HepG2 (cell line): ENCODE measurements at regions not wholly inside any gene's neighbourhood (a gene's known extent, or its start where the extent isn't known, plus 50 kb on each side); places are given as distances from the start of the nearest gene placed in this dataset.

Experiments used
- CREM ChIP-seq, 2 experiments: sonication (generic) in 1 of 2; formaldehyde crosslinking in 1 of 2; IDR thresholded peaks; 2 replicates each; pipeline versions ENCODE4 v1.4.0 to v1.6.1; 2016 to 2020; ENCODE audit warnings: antibody characterized with exemption in 1 of 2, mild to moderate bottlenecking in 1 of 2, missing genetic modification reagents in 1 of 2
- FOXJ3 ChIP-seq: sonication (generic); formaldehyde crosslinking; IDR thresholded peaks from 2 replicates; pipeline ENCODE4 v1.4.0; 2020; ENCODE audit warnings: missing genetic modification reagents, mild to moderate bottlenecking, borderline replicate concordance
- HCFC1 ChIP-seq: fragments of 150-350 bp; IDR thresholded peaks from 2 replicates; pipeline ENCODE4 v1.6.1; 2014; ENCODE audit warnings: low read depth, low read length
- IKZF1 ChIP-seq: fragments of 450-650 bp; IDR thresholded peaks from 2 replicates; pipeline ENCODE4 v1.7.1; 2016
- MIXL1 ChIP-seq: IDR thresholded peaks from 2 replicates; pipeline ENCODE4 v1.6.1; 2016
- NBN ChIP-seq: fragments of 450-650 bp; conservative IDR thresholded peaks from 2 replicates; pipeline ENCODE4 v1.6.1; 2017
- POLR2A ChIP-seq, 2 experiments: IDR thresholded peaks; 2 replicates each; pipeline ENCODE4 v1.6.1; 2011; ENCODE audit warnings: low read depth in 2 of 2, low read length in 2 of 2, mild to moderate bottlenecking in 1 of 2, moderate library complexity in 1 of 2; ENCODE audit not compliant: insufficient read depth in 1 of 2
- RELA ChIP-seq: sonication (generic); formaldehyde crosslinking; IDR thresholded peaks from 2 replicates; pipeline ENCODE4 v1.4.0; 2020; ENCODE audit warnings: missing genetic modification reagents
- ZNF567 ChIP-seq: sonication (generic); formaldehyde crosslinking; IDR thresholded peaks from 2 replicates; pipeline ENCODE4 v1.8.1; 2023; ENCODE audit warnings: mild to moderate bottlenecking, missing genetic modification reagents, borderline replicate concordance
- TF ChIP-seq, protein P1 (sequence below): sonication (generic); formaldehyde crosslinking; IDR thresholded peaks from 2 replicates; pipeline ENCODE4 v1.4.0; 2020; ENCODE audit warnings: missing genetic modification reagents, borderline replicate concordance
- TF ChIP-seq, protein P2 (sequence below): sonication (generic); formaldehyde crosslinking; IDR thresholded peaks from 2 replicates; pipeline ENCODE4 v1.5.0; 2020; ENCODE audit warnings: mild to moderate bottlenecking, missing genetic modification reagents, moderate library complexity

DNA sequence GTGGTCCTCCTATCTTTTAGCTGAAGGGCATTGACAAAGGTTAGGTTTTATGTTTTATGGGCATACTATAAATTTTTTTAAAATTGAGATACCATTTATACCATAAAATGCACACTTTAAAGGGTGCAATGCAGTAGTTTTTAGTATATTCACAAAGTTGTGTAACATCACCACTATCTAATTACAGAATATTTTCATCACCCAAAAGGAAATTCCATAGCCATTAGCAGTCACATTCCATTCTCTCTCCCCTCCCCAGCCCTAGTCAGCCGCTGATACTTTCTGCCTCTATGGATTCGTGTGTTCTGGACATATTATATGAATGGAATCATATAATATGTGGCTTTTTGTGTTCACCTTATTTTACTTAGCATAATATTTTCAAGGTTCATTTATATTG, 135.8 kb upstream of the B3GALT2 start:
- TF ChIP-seq HCFC1 (no peak), IKZF1 (no peak), ZNF567 (CRISPR knock-in tag) (no peak), MIXL1 (CRISPR knock-in tag) (no peak), POLR2A (IDR thresholded peaks at IDR 0.05; ENCODE audit: insufficient read depth in 1 of 2, low read depth in 2 of 2, low read length in 2 of 2) (no peak), RELA (CRISPR knock-in tag) (no peak), CREM (IDR thresholded peaks at IDR 0.05) (no peak), CREM (CRISPR knock-in tag; IDR thresholded peaks at IDR 0.05) (no peak), FOXJ3 (CRISPR knock-in tag) (no peak), NBN (no peak)
- TF ChIP-seq, protein P1, sequence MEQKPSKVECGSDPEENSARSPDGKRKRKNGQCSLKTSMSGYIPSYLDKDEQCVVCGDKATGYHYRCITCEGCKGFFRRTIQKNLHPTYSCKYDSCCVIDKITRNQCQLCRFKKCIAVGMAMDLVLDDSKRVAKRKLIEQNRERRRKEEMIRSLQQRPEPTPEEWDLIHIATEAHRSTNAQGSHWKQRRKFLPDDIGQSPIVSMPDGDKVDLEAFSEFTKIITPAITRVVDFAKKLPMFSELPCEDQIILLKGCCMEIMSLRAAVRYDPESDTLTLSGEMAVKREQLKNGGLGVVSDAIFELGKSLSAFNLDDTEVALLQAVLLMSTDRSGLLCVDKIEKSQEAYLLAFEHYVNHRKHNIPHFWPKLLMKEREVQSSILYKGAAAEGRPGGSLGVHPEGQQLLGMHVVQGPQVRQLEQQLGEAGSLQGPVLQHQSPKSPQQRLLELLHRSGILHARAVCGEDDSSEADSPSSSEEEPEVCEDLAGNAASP = no peak
- TF ChIP-seq, protein P2, sequence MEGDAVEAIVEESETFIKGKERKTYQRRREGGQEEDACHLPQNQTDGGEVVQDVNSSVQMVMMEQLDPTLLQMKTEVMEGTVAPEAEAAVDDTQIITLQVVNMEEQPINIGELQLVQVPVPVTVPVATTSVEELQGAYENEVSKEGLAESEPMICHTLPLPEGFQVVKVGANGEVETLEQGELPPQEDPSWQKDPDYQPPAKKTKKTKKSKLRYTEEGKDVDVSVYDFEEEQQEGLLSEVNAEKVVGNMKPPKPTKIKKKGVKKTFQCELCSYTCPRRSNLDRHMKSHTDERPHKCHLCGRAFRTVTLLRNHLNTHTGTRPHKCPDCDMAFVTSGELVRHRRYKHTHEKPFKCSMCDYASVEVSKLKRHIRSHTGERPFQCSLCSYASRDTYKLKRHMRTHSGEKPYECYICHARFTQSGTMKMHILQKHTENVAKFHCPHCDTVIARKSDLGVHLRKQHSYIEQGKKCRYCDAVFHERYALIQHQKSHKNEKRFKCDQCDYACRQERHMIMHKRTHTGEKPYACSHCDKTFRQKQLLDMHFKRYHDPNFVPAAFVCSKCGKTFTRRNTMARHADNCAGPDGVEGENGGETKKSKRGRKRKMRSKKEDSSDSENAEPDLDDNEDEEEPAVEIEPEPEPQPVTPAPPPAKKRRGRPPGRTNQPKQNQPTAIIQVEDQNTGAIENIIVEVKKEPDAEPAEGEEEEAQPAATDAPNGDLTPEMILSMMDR = no peak
